ENCODE measurements at regions not wholly inside any gene's neighbourhood (a gene's known extent, or its start where the extent isn't known, plus 50 kb on each side); places are given as distances from the start of the nearest gene placed in this dataset.

- TF ChIP-seq CTCF (IDR thresholded peaks at IDR 0.05) (no peak), POLR2A (IDR thresholded peaks at IDR 0.05) (no peak)
- Histone ChIP-seq H3K36me3 (replicated peaks in 1 of 2; ENCODE audit: insufficient read depth in 1 of 2, low read depth in 2 of 2) (no peaks in the 10 kb centered on the region), H3K27me3 (no peaks in the 10 kb centered on the region), H3K27ac (no peak overlapping the region), H3K4me1 (no peaks in the 10 kb centered on the region), H3K4me3 (no peak overlapping the region), H3K9me3 (no peaks in the 10 kb centered on the region)
- WGBS, 2 donors = 32 to 60% methylated on average over 4 of the region's 4 CpGs
- intact Hi-C loops (cut with DNase I) = no loop called here
- no peak for DNase-seq
- no peak for ATAC-seq
These were observed 89.7 kb downstream of the CPZ start for GRCh38 chr4:8682296-8682695.

DNA sequence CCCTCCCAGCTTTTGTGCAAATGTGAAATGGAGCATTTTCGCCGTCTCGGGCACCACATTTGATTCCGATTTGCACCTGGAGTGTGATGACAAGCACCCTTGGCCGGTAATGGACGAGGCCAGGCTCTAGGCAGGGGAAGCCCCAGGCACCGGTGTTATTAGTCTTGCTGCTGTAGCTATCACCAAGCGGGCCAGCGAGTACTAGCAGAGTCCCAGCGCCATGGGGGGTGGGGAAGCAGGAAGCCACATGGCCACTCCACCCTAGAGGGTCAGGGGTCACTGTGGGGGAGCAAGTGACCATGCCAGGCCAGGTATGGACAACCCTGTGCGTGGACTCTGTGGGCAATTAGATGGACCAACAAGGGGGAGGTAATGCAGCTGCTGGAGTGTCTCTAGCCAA is 88.8 kb downstream of the CPZ start:
- no peaks in the 10 kb centered on the region for H3K27me3 ChIP-seq
- TF ChIP-seq POLR2A (IDR thresholded peaks at IDR 0.05) (no peak), CTCF (IDR thresholded peaks at IDR 0.05) (no peak)
- 47 to 48% methylated on average over 11 of the region's 11 CpGs for WGBS, 2 donors
- ATAC-seq = no peak
- no peak for DNase-seq
- H3K4me1 ChIP-seq = no peaks in the 10 kb centered on the region
- no peak overlapping the region for H3K4me3 ChIP-seq
- no peak overlapping the region for H3K27ac ChIP-seq
- intact Hi-C loops (cut with DNase I) = no loop called here
- no peaks in the 10 kb centered on the region for H3K9me3 ChIP-seq
- H3K36me3 ChIP-seq (replicated peaks in 1 of 2; ENCODE audit: insufficient read depth in 1 of 2, low read depth in 2 of 2) = no peaks in the 10 kb centered on the region

- intact Hi-C loops (cut with DNase I) = no loop called here
- ATAC-seq (no peak), DNase-seq (no peak)
- no peaks in the 10 kb centered on the region for H3K9me3 ChIP-seq
- no peaks in the 10 kb centered on the region for H3K4me1 ChIP-seq
- no peak overlapping the region for H3K27ac ChIP-seq
- TF ChIP-seq POLR2A (IDR thresholded peaks at IDR 0.05) (no peak), CTCF (IDR thresholded peaks at IDR 0.05) (no peak)
- H3K27me3 ChIP-seq = no peaks in the 10 kb centered on the region
- no peaks in the 10 kb centered on the region for H3K36me3 ChIP-seq (replicated peaks in 1 of 2; ENCODE audit: insufficient read depth in 1 of 2, low read depth in 2 of 2)
- 37 to 47% methylated on average over 2 of the region's 2 CpGs for WGBS, 2 donors
- H3K4me3 ChIP-seq = no peak overlapping the region
These were observed 86.5 kb downstream of the CPZ start for GRCh38 chr4:8679032-8679431.

- no peak overlapping the region for H3K27ac ChIP-seq
- 76 to 92% methylated on average over 11 of the region's 11 CpGs for WGBS, 2 donors
- H3K36me3 ChIP-seq (replicated peaks in 1 of 2; ENCODE audit: insufficient read depth in 1 of 2, low read depth in 2 of 2) = no peaks in the 10 kb centered on the region
- no peak for TF ChIP-seq POLR2A (IDR thresholded peaks at IDR 0.05)
- TF ChIP-seq CTCF (IDR thresholded peaks at IDR 0.05) = no peak
- no peaks in the 10 kb centered on the region for H3K4me1 ChIP-seq
- intact Hi-C loops (cut with DNase I) = no loop called here
- no peaks in the 10 kb centered on the region for H3K27me3 ChIP-seq
- no peak for DNase-seq
- no peak for ATAC-seq
- H3K9me3 ChIP-seq = no peaks in the 10 kb centered on the region
- no peak overlapping the region for H3K4me3 ChIP-seq
These were observed 84.1 kb downstream of the CPZ start for GRCh38 chr4:8676676-8677075.

- WGBS, 2 donors = 71 to 76% methylated on average over 7 of the region's 7 CpGs
- TF ChIP-seq POLR2A (IDR thresholded peaks at IDR 0.05) (no peak), CTCF (IDR thresholded peaks at IDR 0.05) (no peak)
- DNase-seq (no peak), ATAC-seq (no peak)
- intact Hi-C loops (cut with DNase I) = no loop called here
- Histone ChIP-seq H3K4me3 (no peak overlapping the region), H3K9me3 (no peaks in the 10 kb centered on the region), H3K36me3 (replicated peaks in 1 of 2; ENCODE audit: insufficient read depth in 1 of 2, low read depth in 2 of 2) (no peaks in the 10 kb centered on the region), H3K27ac (no peak overlapping the region), H3K27me3 (no peaks in the 10 kb centered on the region), H3K4me1 (no peaks in the 10 kb centered on the region)
These were observed 83.3 kb downstream of the CPZ start for GRCh38 chr4:8675906-8676305.
